ENCODE measurements at regions not wholly inside any gene's neighbourhood (a gene's known extent, or its start where the extent isn't known, plus 50 kb on each side); places are given as distances from the start of the nearest gene placed in this dataset.

DNA sequence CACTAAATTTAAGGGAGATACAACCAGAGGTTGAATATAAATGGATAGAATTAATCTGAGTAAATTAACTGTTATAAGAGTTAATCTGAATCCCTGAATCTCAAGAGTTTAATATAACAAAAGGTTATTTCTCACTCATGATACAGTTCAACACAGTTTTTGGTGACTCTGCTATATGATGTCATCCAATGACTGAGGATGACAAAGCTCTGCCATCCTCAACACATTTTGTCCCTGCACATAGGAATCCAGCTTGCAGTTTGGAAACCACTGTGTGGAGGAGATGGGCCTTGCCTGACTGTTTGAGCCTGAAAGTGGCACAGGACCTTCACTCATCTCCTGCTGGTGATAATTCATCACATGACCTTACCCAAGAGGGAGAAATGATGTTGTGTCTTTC, 121.0 kb upstream of the MPPED2 start:
- peaks cover 0 to 1% of the 10 kb centered on the region in 2 donors for H3K27me3 Mint-ChIP-seq
- no peaks in the 10 kb centered on the region for H3K36me3 ChIP-seq (ENCODE audit: insufficient read depth, low read length)
- ChIA-PET POLR2A (no interaction called here), CTCF (no interaction called here)
- H3K27me3 ChIP-seq (ENCODE audit: insufficient read depth, low read length, poor library complexity, severe bottlenecking), result no peaks in the 10 kb centered on the region
- H3K36me3 Mint-ChIP-seq, result no peaks in the 10 kb centered on the region
- H3K4me1 Mint-ChIP-seq, result no peaks in the 10 kb centered on the region
- H3K9me3 ChIP-seq (ENCODE audit: low read length), result no peaks in the 10 kb centered on the region
- no peak overlapping the region for H3K27ac Mint-ChIP-seq
- DNase-seq, result no peak
- no peak overlapping the region for H3K27ac ChIP-seq (ENCODE audit: low read depth, low read length)
- no peak overlapping the region for H3K4me3 ChIP-seq (ENCODE audit: low read length)
- H3K4me1 ChIP-seq (ENCODE audit: insufficient read depth, low read length), result no peaks in the 10 kb centered on the region
- peaks cover 0 to 15% (median 3%) of the 10 kb centered on the region in 5 donors for H3K9me3 Mint-ChIP-seq
- no peak overlapping the region for H3K4me3 Mint-ChIP-seq

DNA sequence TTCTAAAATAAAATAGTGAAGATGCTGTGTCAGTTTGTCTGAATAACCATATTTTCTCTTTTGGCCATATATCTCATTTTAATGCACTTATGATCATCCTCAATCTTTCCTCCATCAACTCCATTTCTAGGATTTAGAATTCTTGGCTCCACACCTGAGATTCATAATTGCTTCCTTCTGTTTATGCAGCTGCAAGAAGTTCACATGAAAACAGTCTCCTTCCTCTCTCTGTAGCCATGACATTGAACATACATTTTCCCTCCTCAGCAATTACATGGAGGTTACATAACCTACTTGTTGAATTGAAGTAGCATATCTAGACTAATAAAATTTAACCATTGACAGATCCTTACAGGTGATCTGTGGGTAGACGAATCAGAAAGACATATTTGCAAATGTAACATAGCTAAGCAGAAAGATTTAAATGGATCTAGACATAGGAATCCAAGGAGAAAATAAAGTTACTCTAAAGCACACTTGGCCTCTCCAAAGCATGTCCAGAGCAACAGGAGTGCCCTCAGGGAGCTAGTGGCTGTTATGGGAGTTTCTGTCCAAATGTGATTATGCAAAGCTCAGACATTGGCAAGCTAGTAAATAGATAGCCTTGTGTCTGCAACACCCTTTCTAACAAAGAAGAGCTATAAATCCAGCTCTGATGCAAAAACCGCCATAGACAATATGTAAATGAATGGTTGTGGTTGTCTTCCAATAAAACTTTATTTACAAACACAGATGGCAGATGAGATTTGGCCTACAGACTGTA, 119.9 kb upstream of the MPPED2 start:
- POLR2A ChIA-PET, result no interaction called here

DNA sequence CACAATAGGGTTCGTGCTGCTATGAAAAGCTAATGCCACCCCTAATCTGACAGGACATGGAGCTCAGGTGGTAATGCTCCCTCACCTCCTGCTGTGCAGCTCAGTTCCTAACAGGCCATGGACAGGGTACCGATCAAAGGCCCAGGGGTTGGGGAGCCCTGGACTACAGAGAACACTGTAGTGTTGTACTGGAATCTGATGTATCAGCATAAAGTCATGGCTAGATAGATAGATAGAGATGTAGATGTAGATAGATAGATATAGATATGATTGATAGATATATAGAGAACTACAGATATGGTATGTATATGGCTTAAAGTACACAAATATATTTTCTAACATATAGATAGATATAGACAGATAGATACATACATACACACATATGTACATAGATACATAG, 112.3 kb upstream of the MPPED2 start:
- Histone ChIP-seq H3K27me3 (ENCODE audit: insufficient read depth, low read length, poor library complexity, severe bottlenecking) (no peaks in the 10 kb centered on the region), H3K27ac (ENCODE audit: low read depth, low read length) (no peak overlapping the region), H3K4me1 (ENCODE audit: insufficient read depth, low read length) (no peaks in the 10 kb centered on the region), H3K4me3 (ENCODE audit: low read length) (no peak overlapping the region), H3K36me3 (ENCODE audit: insufficient read depth, low read length) (no peaks in the 10 kb centered on the region), H3K9me3 (ENCODE audit: low read length) (no peaks in the 10 kb centered on the region)
- no peak overlapping the region for H3K4me3 Mint-ChIP-seq
- no peak overlapping the region for H3K27ac Mint-ChIP-seq
- H3K4me1 Mint-ChIP-seq, result no peaks in the 10 kb centered on the region
- H3K9me3 Mint-ChIP-seq, result peaks cover 0 to 17% (median 0%) of the 10 kb centered on the region in 5 donors
- no peaks in the 10 kb centered on the region for H3K36me3 Mint-ChIP-seq
- H3K27me3 Mint-ChIP-seq, result peaks cover 0 to 4% of the 10 kb centered on the region in 2 donors
- DNase-seq, result no peak
- POLR2A ChIA-PET, result no interaction called here
- CTCF ChIA-PET, result no interaction called here

More for the DNA sequence above, 119.9 kb upstream of the MPPED2 start:
- Mint-ChIP-seq H3K27me3 (peaks cover 0 to 3% of the 10 kb centered on the region in 2 donors), H3K4me3 (no peak overlapping the region), H3K9me3 (peaks cover 0 to 15% (median 3%) of the 10 kb centered on the region in 5 donors), H3K36me3 (no peaks in the 10 kb centered on the region), H3K27ac (no peak overlapping the region), H3K4me1 (no peaks in the 10 kb centered on the region)
- Histone ChIP-seq H3K4me3 (ENCODE audit: low read length) (no peak overlapping the region), H3K4me1 (ENCODE audit: insufficient read depth, low read length) (no peaks in the 10 kb centered on the region), H3K27me3 (ENCODE audit: insufficient read depth, low read length, poor library complexity, severe bottlenecking) (no peaks in the 10 kb centered on the region), H3K9me3 (ENCODE audit: low read length) (no peaks in the 10 kb centered on the region), H3K36me3 (ENCODE audit: insufficient read depth, low read length) (no peaks in the 10 kb centered on the region), H3K27ac (ENCODE audit: low read depth, low read length) (no peak overlapping the region)
- CTCF ChIA-PET, result interaction anchor here (1.0 to 1.2 kb wide), 2 partner anchors 9 to 13 kb away, joined by 3 read pairs; no protein-coding TSS in a partner anchor
- DNase-seq, result no peak

GRCh38 chr11:30697032-30697431, 110.9 kb upstream of the MPPED2 start:
- no peaks in the 10 kb centered on the region for H3K4me1 Mint-ChIP-seq

DNA sequence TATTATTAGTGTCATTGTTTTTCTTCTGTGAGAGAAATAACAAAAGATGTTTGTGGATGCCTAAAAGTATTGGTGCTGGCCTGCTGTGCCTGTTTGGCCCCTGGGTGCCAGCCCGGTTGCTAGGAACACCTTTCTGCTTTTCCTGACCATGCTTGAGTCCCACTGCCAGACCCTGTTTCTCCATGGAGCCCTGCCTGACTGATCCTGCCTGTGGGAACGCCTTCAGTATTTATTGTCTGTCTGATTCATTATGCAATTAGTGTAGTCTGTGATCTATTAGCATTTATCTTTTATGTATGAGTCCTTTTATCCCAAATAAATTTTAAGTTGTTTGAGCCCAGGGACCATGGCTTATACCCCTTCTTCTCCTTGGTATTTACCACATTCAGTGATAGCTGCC, 98.6 kb upstream of the MPPED2 start:
- no peak for DNase-seq
- Histone ChIP-seq H3K27me3 (ENCODE audit: insufficient read depth, low read length, poor library complexity, severe bottlenecking) (no peaks in the 10 kb centered on the region), H3K36me3 (ENCODE audit: insufficient read depth, low read length) (no peaks in the 10 kb centered on the region), H3K27ac (ENCODE audit: low read depth, low read length) (no peak overlapping the region), H3K4me1 (ENCODE audit: insufficient read depth, low read length) (no peaks in the 10 kb centered on the region), H3K4me3 (ENCODE audit: low read length) (no peak overlapping the region), H3K9me3 (ENCODE audit: low read length) (no peaks in the 10 kb centered on the region)
- Mint-ChIP-seq H3K36me3 (no peaks in the 10 kb centered on the region), H3K27me3 (peaks cover 0 to 2% of the 10 kb centered on the region in 2 donors), H3K27ac (no peak overlapping the region), H3K4me3 (no peak overlapping the region), H3K4me1 (no peaks in the 10 kb centered on the region), H3K9me3 (peaks cover 0 to 10% (median 1%) of the 10 kb centered on the region in 5 donors)
- POLR2A ChIA-PET, result no interaction called here
- CTCF ChIA-PET, result no interaction called here

More at GRCh38 chr11:30697032-30697431, 110.9 kb upstream of the MPPED2 start:
- H3K36me3 ChIP-seq (ENCODE audit: insufficient read depth, low read length), result no peaks in the 10 kb centered on the region
- DNase-seq, result no peak
- no peak overlapping the region for H3K27ac ChIP-seq (ENCODE audit: low read depth, low read length)
- Mint-ChIP-seq H3K27ac (no peak overlapping the region), H3K27me3 (peaks cover 0 to 5% of the 10 kb centered on the region in 2 donors), H3K36me3 (no peaks in the 10 kb centered on the region), H3K4me3 (no peak overlapping the region), H3K9me3 (peaks cover 0 to 11% (median 0%) of the 10 kb centered on the region in 5 donors)
- no peaks in the 10 kb centered on the region for H3K4me1 ChIP-seq (ENCODE audit: insufficient read depth, low read length)
- H3K27me3 ChIP-seq (ENCODE audit: insufficient read depth, low read length, poor library complexity, severe bottlenecking), result no peaks in the 10 kb centered on the region
- no peak overlapping the region for H3K4me3 ChIP-seq (ENCODE audit: low read length)
- ChIA-PET CTCF (no interaction called here), POLR2A (no interaction called here)
- H3K9me3 ChIP-seq (ENCODE audit: low read length), result no peaks in the 10 kb centered on the region

DNA sequence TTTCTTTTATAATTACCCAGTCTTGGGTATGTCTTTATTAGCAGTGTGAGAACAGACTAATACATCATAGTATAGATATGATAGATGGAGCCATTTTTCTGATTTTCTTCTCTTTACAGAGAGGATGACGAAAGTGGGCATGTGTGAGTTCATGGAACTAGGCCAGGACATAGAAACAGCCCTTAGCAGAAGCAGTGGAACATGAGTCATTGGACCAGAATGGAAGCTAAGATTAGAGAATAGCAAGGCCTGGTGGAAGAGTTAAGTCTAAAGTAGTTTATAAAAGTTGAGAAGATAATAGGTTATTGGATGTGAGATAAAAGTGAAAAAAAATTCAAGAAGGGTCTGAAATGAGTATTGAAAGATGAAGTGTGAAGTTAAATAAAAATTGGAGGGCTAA, 97.0 kb upstream of the MPPED2 start:
- no peaks in the 10 kb centered on the region for H3K4me1 Mint-ChIP-seq
- H3K27me3 ChIP-seq (ENCODE audit: insufficient read depth, low read length, poor library complexity, severe bottlenecking), result no peaks in the 10 kb centered on the region
- H3K9me3 ChIP-seq (ENCODE audit: low read length), result no peaks in the 10 kb centered on the region
- H3K36me3 Mint-ChIP-seq, result no peaks in the 10 kb centered on the region
- H3K4me3 ChIP-seq (ENCODE audit: low read length), result no peak overlapping the region
- ChIA-PET POLR2A (no interaction called here), CTCF (no interaction called here)
- H3K27me3 Mint-ChIP-seq, result peaks cover 0 to 2% of the 10 kb centered on the region in 2 donors
- no peak overlapping the region for H3K27ac ChIP-seq (ENCODE audit: low read depth, low read length)
- no peak overlapping the region for H3K4me3 Mint-ChIP-seq
- H3K4me1 ChIP-seq (ENCODE audit: insufficient read depth, low read length), result no peaks in the 10 kb centered on the region
- H3K36me3 ChIP-seq (ENCODE audit: insufficient read depth, low read length), result no peaks in the 10 kb centered on the region
- H3K27ac Mint-ChIP-seq, result no peak overlapping the region
- H3K9me3 Mint-ChIP-seq, result peaks cover 0 to 7% (median under 1%) of the 10 kb centered on the region in 5 donors
- DNase-seq, result no peak

GRCh38 chr11:30666817-30667216, 80.7 kb upstream of the MPPED2 start:
- Histone ChIP-seq H3K27me3 (ENCODE audit: insufficient read depth, low read length, poor library complexity, severe bottlenecking) (no peaks in the 10 kb centered on the region), H3K9me3 (ENCODE audit: low read length) (peaks cover 2% of the 10 kb centered on the region), H3K27ac (ENCODE audit: low read depth, low read length) (no peak overlapping the region), H3K4me1 (ENCODE audit: insufficient read depth, low read length) (no peaks in the 10 kb centered on the region), H3K36me3 (ENCODE audit: insufficient read depth, low read length) (no peaks in the 10 kb centered on the region), H3K4me3 (ENCODE audit: low read length) (no peak overlapping the region)
- Mint-ChIP-seq H3K36me3 (no peaks in the 10 kb centered on the region), H3K27ac (no peak overlapping the region), H3K4me3 (peak overlapping the region in 1 of 7 donors; percentile 59), H3K27me3 (no peaks in the 10 kb centered on the region), H3K4me1 (no peaks in the 10 kb centered on the region), H3K9me3 (peaks cover 0 to 7% (median 0%) of the 10 kb centered on the region in 5 donors)
- CTCF ChIA-PET, result no interaction called here
- no peak for DNase-seq
- POLR2A ChIA-PET, result no interaction called here

- H3K4me3 ChIP-seq (ENCODE audit: low read length), result no peak overlapping the region
- DNase-seq, result no peak
- no peaks in the 10 kb centered on the region for H3K27me3 Mint-ChIP-seq
- no peaks in the 10 kb centered on the region for H3K36me3 Mint-ChIP-seq
- H3K4me3 Mint-ChIP-seq, result no peak overlapping the region
- H3K36me3 ChIP-seq (ENCODE audit: insufficient read depth, low read length), result no peaks in the 10 kb centered on the region
- H3K4me1 ChIP-seq (ENCODE audit: insufficient read depth, low read length), result no peaks in the 10 kb centered on the region
- no peaks in the 10 kb centered on the region for H3K4me1 Mint-ChIP-seq
- H3K27me3 ChIP-seq (ENCODE audit: insufficient read depth, low read length, poor library complexity, severe bottlenecking), result no peaks in the 10 kb centered on the region
- peaks cover 6% of the 10 kb centered on the region for H3K9me3 ChIP-seq (ENCODE audit: low read length)
- no peak overlapping the region for H3K27ac Mint-ChIP-seq
- CTCF ChIA-PET, result no interaction called here
- POLR2A ChIA-PET, result no interaction called here
- H3K9me3 Mint-ChIP-seq, result peaks cover 0 to 5% (median 0%) of the 10 kb centered on the region in 5 donors
- H3K27ac ChIP-seq (ENCODE audit: low read depth, low read length), result no peak overlapping the region
Measured at GRCh38 chr11:30665067-30665466, 78.9 kb upstream of the MPPED2 start.
